Activated naive CD8-positive, alpha-beta T cell treated with anti-CD3 and anti-CD28 coated beads for 36 hours (primary cell): ENCODE measurements at regions not wholly inside any gene's neighbourhood (a gene's known extent, or its start where the extent isn't known, plus 50 kb on each side); places are given as distances from the start of the nearest gene placed in this dataset.

Experiments used
- DNase-seq: peaks from one replicate; pipeline ENCODE4 v3.0.0; 2021
- H3K27ac Mint-ChIP-seq: one replicate; pipeline ENCODE4 v1.8.0; 2022; ENCODE audit warnings: mild to moderate bottlenecking, moderate library complexity, mixed read lengths
- H3K27me3 Mint-ChIP-seq: one replicate; pipeline ENCODE4 v1.8.0; 2022; ENCODE audit warnings: mild to moderate bottlenecking, mixed read lengths
- H3K36me3 Mint-ChIP-seq: one replicate; pipeline ENCODE4 v1.8.0; 2021; ENCODE audit warnings: mild to moderate bottlenecking, mixed read lengths
- H3K4me1 Mint-ChIP-seq: one replicate; pipeline ENCODE4 v1.8.0; 2021; ENCODE audit warnings: mixed read lengths
- H3K4me3 Mint-ChIP-seq: one replicate; pipeline ENCODE4 v1.8.0; 2022; ENCODE audit warnings: mild to moderate bottlenecking, moderate library complexity, mixed read lengths
- H3K9me3 Mint-ChIP-seq: one replicate; pipeline ENCODE4 v1.8.0; 2022; ENCODE audit warnings: mixed read lengths

DNA sequence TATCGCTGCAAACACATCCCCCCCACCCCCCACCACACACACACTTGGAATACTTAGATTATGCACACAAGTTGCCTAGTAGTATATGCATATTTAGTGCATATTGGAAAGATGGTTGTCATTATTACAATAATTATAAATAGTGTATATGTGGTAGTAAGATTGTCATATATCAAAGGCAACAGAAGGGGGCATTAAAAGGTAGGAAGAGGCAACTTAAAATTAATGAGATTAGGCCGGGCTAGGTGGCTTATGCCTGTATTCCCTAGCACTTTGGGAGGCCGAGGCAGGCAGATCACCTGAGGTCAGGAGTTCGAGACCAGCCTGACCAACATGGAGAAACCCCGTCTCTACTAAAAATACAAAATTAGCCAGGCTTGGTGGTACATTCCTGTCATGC lies 52.1 kb downstream of the GSC start:
- H3K27me3 Mint-ChIP-seq: no peaks in the 10 kb centered on the region
- no peak overlapping the region for H3K4me3 Mint-ChIP-seq
- no peak for DNase-seq
- no peak overlapping the region for H3K27ac Mint-ChIP-seq
- H3K36me3 Mint-ChIP-seq: no peaks in the 10 kb centered on the region
- H3K9me3 Mint-ChIP-seq: no peaks in the 10 kb centered on the region
- H3K4me1 Mint-ChIP-seq: no peaks in the 10 kb centered on the region

DNA sequence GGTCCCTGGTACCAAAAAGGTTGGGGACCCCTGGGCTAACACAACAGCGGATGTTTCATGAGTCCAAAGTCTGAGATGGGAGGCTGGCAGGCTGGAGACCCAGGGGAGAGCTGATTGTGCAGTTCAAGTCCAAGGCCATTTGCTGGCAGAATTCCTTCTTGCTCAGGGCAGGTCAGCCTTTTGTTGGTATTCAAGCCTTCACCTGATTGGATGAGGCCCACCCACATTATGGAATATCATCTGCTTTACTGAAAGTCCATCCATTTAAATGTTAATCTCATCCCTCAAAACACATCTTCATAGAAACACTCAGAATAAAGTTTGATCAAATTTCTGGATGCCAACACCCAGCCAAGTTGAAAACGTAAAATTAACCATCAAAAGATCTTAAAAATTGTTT lies 52.9 kb downstream of the GSC start:
- peaks cover 4% of the 10 kb centered on the region for H3K27me3 Mint-ChIP-seq
- H3K4me3 Mint-ChIP-seq: no peak overlapping the region
- DNase-seq: no peak
- no peaks in the 10 kb centered on the region for H3K36me3 Mint-ChIP-seq
- no peaks in the 10 kb centered on the region for H3K4me1 Mint-ChIP-seq
- H3K9me3 Mint-ChIP-seq: no peaks in the 10 kb centered on the region
- H3K27ac Mint-ChIP-seq: no peak overlapping the region

- H3K9me3 Mint-ChIP-seq: no peaks in the 10 kb centered on the region
- peaks cover 11% of the 10 kb centered on the region for H3K27me3 Mint-ChIP-seq
- no peak overlapping the region for H3K27ac Mint-ChIP-seq
- no peaks in the 10 kb centered on the region for H3K36me3 Mint-ChIP-seq
- H3K4me1 Mint-ChIP-seq: no peaks in the 10 kb centered on the region
- no peak for DNase-seq
- H3K4me3 Mint-ChIP-seq: no peak overlapping the region
Observed at GRCh38 chr14:94713115-94713514, 56.8 kb downstream of the GSC start.

DNA sequence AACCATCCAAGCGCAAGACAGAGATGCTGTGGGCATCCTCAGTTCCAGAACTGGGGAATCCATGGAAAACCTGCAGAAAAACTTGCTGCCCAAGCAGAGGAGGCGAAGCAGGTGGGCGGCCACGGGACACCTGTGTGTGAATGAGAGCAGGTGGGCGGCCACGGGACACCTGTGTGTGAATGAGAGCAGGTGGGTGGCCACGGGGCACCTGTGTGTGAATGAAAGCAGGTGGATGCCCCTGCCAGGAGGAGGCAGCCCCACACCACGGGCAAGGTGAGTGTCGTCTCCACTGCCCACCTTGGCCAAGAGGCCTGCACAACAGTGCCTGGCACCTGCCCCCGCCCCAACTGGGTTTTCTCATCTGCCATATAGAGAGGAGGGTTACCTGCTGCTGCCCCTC lies 59.2 kb downstream of the GSC start:
- no peaks in the 10 kb centered on the region for H3K36me3 Mint-ChIP-seq
- no peak overlapping the region for H3K27ac Mint-ChIP-seq
- no peak for DNase-seq
- no peak overlapping the region for H3K4me3 Mint-ChIP-seq
- H3K9me3 Mint-ChIP-seq: no peaks in the 10 kb centered on the region
- H3K4me1 Mint-ChIP-seq: no peaks in the 10 kb centered on the region
- H3K27me3 Mint-ChIP-seq: peaks cover 22% of the 10 kb centered on the region

DNA sequence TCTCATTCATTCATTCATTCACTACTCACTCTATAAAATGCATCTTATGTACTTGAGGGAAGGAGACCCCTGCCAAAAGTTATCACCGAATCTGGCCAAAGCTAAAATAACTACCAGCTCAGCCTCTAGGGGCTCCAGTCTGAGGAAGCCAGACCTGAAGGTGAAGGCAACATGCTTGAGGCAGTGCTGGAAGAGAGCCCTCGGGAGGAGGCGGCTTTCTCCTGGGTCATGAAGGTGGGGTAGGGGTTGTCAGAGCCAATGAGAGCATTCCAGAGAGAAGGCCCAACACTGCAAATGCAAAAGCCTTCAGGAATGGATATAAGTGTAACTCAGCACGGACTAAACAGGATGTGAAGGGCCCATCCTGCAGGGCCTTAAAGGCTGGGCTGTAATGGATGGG lies 62.4 kb downstream of the GSC start:
- Mint-ChIP-seq H3K9me3 (no peaks in the 10 kb centered on the region), H3K4me3 (no peak overlapping the region), H3K27ac (no peak overlapping the region), H3K36me3 (no peaks in the 10 kb centered on the region), H3K27me3 (peaks cover 22% of the 10 kb centered on the region), H3K4me1 (no peaks in the 10 kb centered on the region)
- no peak for DNase-seq

DNA sequence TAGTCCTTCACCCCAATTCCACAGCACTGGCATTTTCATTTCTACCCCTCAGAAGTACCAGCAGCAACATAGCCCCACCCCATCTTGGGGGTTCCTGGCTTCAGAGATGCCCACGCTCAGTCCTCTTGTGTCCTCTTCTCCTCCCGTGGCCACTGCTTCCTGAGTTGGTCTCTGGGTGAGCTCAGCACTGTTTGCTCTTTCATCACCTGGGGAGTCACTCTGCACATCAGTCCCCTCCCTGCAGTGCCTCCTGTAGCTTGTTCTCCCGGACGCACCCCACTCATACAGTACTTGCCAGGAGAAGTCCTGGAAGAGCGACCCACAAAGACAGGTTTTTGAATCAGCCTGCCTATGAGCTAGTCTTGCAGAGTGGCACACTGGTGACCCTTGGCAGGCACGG lies 63.8 kb downstream of the GSC start:
- no peak overlapping the region for H3K4me3 Mint-ChIP-seq
- H3K9me3 Mint-ChIP-seq: no peaks in the 10 kb centered on the region
- peaks cover 17% of the 10 kb centered on the region for H3K27me3 Mint-ChIP-seq
- H3K36me3 Mint-ChIP-seq: no peaks in the 10 kb centered on the region
- no peak for DNase-seq
- no peaks in the 10 kb centered on the region for H3K4me1 Mint-ChIP-seq
- no peak overlapping the region for H3K27ac Mint-ChIP-seq

DNA sequence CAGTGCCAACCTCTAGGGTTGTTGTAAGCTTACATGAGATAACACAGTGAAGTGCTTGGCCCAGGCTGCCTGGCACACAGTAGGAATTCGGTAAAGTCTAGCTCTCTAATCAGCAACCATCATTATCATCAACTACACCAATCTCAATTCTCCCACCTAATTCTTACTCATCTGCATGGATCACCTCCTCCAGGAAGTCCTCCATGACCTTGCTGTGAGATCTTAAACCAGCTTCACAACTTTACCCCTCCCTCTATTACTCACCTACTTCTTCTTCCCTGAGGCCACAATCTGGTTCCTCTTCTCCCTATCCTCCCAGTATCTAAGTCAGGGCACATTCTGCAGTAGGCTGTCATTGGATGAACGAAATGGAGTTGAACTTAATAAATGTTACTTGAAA lies 67.3 kb downstream of the GSC start:
- peaks cover 15% of the 10 kb centered on the region for H3K27me3 Mint-ChIP-seq
- no peaks in the 10 kb centered on the region for H3K36me3 Mint-ChIP-seq
- no peaks in the 10 kb centered on the region for H3K9me3 Mint-ChIP-seq
- no peak for DNase-seq
- no peak overlapping the region for H3K4me3 Mint-ChIP-seq
- no peaks in the 10 kb centered on the region for H3K4me1 Mint-ChIP-seq
- no peak overlapping the region for H3K27ac Mint-ChIP-seq

GRCh38 chr14:94701861-94702370 lies 68.0 kb downstream of the GSC start:
- H3K9me3 Mint-ChIP-seq: no peaks in the 10 kb centered on the region
- H3K4me3 Mint-ChIP-seq: no peak overlapping the region
- no peak for DNase-seq
- no peaks in the 10 kb centered on the region for H3K4me1 Mint-ChIP-seq
- peaks cover 12% of the 10 kb centered on the region for H3K27me3 Mint-ChIP-seq
- no peak overlapping the region for H3K27ac Mint-ChIP-seq
- no peaks in the 10 kb centered on the region for H3K36me3 Mint-ChIP-seq

DNA sequence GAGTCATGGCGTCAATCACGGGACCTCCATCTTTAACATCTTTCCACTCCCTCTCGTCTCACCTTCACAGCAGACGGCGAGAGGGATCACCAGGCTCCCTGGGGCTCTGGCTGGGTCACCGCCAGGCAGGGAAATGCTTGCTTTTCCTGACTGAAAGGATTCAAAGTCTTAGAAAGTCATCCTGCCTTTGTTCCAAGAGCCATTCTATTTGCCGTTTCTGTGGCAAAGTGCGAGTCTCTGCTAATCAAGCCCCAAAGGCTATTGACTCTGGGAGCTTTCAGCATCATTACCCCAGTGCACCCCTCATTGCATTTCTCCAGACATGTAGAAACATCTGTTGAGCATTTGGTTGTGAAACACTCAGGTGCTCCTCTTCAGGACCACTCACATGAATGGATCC lies 69.6 kb downstream of the GSC start:
- H3K27me3 Mint-ChIP-seq: peaks cover 7% of the 10 kb centered on the region
- no peak overlapping the region for H3K4me3 Mint-ChIP-seq
- H3K9me3 Mint-ChIP-seq: no peaks in the 10 kb centered on the region
- no peak overlapping the region for H3K27ac Mint-ChIP-seq
- H3K36me3 Mint-ChIP-seq: no peaks in the 10 kb centered on the region
- no peak for DNase-seq
- no peaks in the 10 kb centered on the region for H3K4me1 Mint-ChIP-seq

DNA sequence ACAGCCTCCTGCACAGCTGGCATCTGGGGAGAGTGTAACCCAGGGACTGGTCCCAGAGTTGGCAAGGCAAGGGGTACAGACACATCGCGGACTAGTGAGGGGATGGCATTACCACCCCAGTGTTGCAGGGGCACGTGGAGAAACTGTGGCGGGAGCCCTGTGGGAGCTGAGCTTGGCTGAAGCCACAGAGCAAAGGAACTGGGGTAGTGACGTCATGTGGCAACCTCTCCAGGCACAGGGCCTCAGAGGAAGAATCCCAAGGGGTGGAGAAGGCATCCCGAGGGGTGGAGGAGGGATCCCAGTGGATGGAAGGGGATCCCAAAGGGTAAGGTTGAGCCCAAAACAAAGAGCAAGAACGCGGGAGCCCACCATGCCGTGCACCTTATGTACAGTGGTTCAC lies 70.1 kb downstream of the GSC start:
- no peak overlapping the region for H3K27ac Mint-ChIP-seq
- H3K4me3 Mint-ChIP-seq: no peak overlapping the region
- H3K27me3 Mint-ChIP-seq: peaks cover 7% of the 10 kb centered on the region
- no peaks in the 10 kb centered on the region for H3K9me3 Mint-ChIP-seq
- H3K36me3 Mint-ChIP-seq: no peaks in the 10 kb centered on the region
- H3K4me1 Mint-ChIP-seq: no peaks in the 10 kb centered on the region
- DNase-seq: no peak

DNA sequence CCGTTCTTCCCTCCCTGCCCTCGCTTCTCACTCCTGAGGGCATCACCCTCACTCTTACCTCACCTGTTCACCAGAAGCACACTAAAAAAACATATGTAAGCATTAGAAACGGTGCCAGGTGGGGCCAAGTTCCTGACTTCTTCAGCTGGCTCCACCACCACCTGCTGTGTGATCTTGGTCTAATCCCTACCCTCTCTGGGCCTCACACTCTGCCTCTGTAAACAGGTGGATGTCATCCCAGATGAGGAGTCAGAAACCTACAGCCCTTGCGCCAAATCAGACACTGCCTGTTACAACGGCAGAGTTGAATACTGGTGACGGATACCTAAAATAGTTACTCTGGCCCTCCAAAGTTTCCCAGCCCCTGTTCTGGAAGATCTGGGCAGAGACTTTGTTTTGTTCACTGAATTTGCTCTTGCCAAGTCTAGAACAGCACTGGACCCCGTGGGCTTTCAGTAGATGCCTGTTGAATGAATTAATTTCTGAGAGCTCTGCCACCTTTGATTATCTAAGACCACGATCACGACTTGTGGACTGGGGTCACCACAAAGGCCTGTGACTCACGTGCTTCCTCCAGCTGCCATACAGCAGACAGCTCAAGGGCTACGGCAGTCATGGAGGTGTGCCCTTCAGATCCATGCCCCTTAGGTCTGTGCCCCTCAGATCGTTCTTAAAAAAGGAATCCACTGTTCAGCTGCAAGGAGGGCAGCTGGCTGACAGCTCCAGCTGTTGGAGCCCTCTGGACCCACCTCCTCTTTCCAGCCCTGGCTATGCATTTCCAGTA lies 71.9 kb downstream of the GSC start:
- no peaks in the 10 kb centered on the region for H3K9me3 Mint-ChIP-seq
- no peak overlapping the region for H3K4me3 Mint-ChIP-seq
- DNase-seq: no peak
- H3K36me3 Mint-ChIP-seq: no peaks in the 10 kb centered on the region
- H3K27ac Mint-ChIP-seq: no peak overlapping the region
- H3K4me1 Mint-ChIP-seq: no peaks in the 10 kb centered on the region
- peaks cover 7% of the 10 kb centered on the region for H3K27me3 Mint-ChIP-seq

- Mint-ChIP-seq H3K27me3 (peaks cover 7% of the 10 kb centered on the region), H3K4me3 (no peak overlapping the region), H3K9me3 (no peaks in the 10 kb centered on the region), H3K36me3 (no peaks in the 10 kb centered on the region), H3K27ac (no peak overlapping the region), H3K4me1 (no peaks in the 10 kb centered on the region)
- DNase-seq: no peak
Observed at GRCh38 chr14:94696518-94696917, 73.4 kb downstream of the GSC start.

- DNase-seq: no peak
- Mint-ChIP-seq H3K27ac (no peak overlapping the region), H3K36me3 (no peaks in the 10 kb centered on the region), H3K9me3 (no peaks in the 10 kb centered on the region), H3K4me3 (no peak overlapping the region), H3K27me3 (peaks cover 13% of the 10 kb centered on the region), H3K4me1 (no peaks in the 10 kb centered on the region)
Observed at GRCh38 chr14:94695231-94695630, 74.7 kb downstream of the GSC start.

GRCh38 chr14:94691660-94692034 lies 78.3 kb downstream of the GSC start:
- H3K9me3 Mint-ChIP-seq: no peaks in the 10 kb centered on the region
- H3K4me1 Mint-ChIP-seq: peaks cover 2% of the 10 kb centered on the region
- no peak for DNase-seq
- no peak overlapping the region for H3K4me3 Mint-ChIP-seq
- no peak overlapping the region for H3K27ac Mint-ChIP-seq
- H3K27me3 Mint-ChIP-seq: peaks cover 25% of the 10 kb centered on the region
- no peaks in the 10 kb centered on the region for H3K36me3 Mint-ChIP-seq

GRCh38 chr14:94690896-94691659 lies 78.8 kb downstream of the GSC start:
- Mint-ChIP-seq H3K9me3 (no peaks in the 10 kb centered on the region), H3K4me3 (no peak overlapping the region), H3K27me3 (peaks cover 25% of the 10 kb centered on the region), H3K36me3 (no peaks in the 10 kb centered on the region), H3K27ac (no peak overlapping the region), H3K4me1 (peaks cover 2% of the 10 kb centered on the region)
- DNase-seq: no peak

- Mint-ChIP-seq H3K27ac (no peak overlapping the region), H3K27me3 (peaks cover 25% of the 10 kb centered on the region), H3K4me3 (no peak overlapping the region), H3K9me3 (no peaks in the 10 kb centered on the region), H3K36me3 (no peaks in the 10 kb centered on the region), H3K4me1 (peaks cover 2% of the 10 kb centered on the region)
- DNase-seq: no peak
Observed at GRCh38 chr14:94690486-94690885, 78.3 kb downstream of the SERPINA3 start.
